ENCODE measurements at regions not wholly inside any gene's neighbourhood (a gene's known extent, or its start where the extent isn't known, plus 50 kb on each side); places are given as distances from the start of the nearest gene placed in this dataset.

DNA sequence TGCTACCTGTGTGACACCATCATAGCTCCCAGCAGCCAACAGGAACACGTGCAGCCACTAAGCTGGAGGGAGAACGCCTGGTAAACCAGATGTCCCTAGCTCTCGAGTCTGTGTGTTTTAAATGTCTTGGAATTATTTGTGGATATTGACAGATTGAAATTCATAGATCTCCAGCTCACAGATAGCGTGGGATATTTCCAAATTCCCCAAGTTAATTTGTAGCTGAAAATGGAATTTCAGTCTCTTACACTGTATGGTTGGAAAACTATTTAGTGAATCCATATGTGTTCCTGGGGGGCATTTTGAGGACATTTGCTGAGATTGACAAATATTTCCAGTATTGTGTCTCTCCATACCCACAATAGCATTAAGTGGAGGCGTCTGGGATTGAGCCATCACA is 618.6 kb upstream of the TMEM132C start:
- intact Hi-C loops (cut with micrococcal nuclease; ENCODE audit: unreplicated experiment): no loop called here
- no peaks in the 10 kb centered on the region for H3K9me2 ChIP-seq (ENCODE audit: insufficient read depth, low read length)
- H3K27ac ChIP-seq (ENCODE audit: low read depth, low read length, poor library complexity, severe bottlenecking): no peak overlapping the region
- H3K4me3 ChIP-seq (ENCODE audit: low read depth, low read length, poor library complexity, severe bottlenecking): no peak overlapping the region
- H4K20me1 ChIP-seq (ENCODE audit: insufficient read depth, low read length): no peaks in the 10 kb centered on the region
- no peaks in the 10 kb centered on the region for H3K79me2 ChIP-seq (ENCODE audit: insufficient read depth, low read depth, low read length)
- H3K36me3 ChIP-seq (ENCODE audit: insufficient read depth, low read length): no peaks in the 10 kb centered on the region
- H3K4me1 ChIP-seq (ENCODE audit: insufficient read depth, low read length, poor library complexity, severe bottlenecking): no peaks in the 10 kb centered on the region
- H2AFZ ChIP-seq (ENCODE audit: low read length): no peak overlapping the region
- no peak for DNase-seq (ENCODE audit: low spot score)
- ChIA-PET POLR2A (no interaction called here), CTCF (ENCODE audit: unreplicated experiment) (no interaction called here)
- H3K4me2 ChIP-seq (ENCODE audit: low read length): no peak overlapping the region
- no peak for TF ChIP-seq EZH2phosphoT487 (IDR thresholded peaks at IDR 0.05; ENCODE audit: borderline replicate concordance, low read depth, low read length)
- TF ChIP-seq, protein P1, sequence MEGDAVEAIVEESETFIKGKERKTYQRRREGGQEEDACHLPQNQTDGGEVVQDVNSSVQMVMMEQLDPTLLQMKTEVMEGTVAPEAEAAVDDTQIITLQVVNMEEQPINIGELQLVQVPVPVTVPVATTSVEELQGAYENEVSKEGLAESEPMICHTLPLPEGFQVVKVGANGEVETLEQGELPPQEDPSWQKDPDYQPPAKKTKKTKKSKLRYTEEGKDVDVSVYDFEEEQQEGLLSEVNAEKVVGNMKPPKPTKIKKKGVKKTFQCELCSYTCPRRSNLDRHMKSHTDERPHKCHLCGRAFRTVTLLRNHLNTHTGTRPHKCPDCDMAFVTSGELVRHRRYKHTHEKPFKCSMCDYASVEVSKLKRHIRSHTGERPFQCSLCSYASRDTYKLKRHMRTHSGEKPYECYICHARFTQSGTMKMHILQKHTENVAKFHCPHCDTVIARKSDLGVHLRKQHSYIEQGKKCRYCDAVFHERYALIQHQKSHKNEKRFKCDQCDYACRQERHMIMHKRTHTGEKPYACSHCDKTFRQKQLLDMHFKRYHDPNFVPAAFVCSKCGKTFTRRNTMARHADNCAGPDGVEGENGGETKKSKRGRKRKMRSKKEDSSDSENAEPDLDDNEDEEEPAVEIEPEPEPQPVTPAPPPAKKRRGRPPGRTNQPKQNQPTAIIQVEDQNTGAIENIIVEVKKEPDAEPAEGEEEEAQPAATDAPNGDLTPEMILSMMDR (conservative IDR thresholded peaks at IDR 0.05; ENCODE audit: low read length): no peak
- no peaks in the 10 kb centered on the region for H3K9me3 ChIP-seq (ENCODE audit: low read length)
- no TSS peak for BruUV-seq (replicated peaks)

DNA sequence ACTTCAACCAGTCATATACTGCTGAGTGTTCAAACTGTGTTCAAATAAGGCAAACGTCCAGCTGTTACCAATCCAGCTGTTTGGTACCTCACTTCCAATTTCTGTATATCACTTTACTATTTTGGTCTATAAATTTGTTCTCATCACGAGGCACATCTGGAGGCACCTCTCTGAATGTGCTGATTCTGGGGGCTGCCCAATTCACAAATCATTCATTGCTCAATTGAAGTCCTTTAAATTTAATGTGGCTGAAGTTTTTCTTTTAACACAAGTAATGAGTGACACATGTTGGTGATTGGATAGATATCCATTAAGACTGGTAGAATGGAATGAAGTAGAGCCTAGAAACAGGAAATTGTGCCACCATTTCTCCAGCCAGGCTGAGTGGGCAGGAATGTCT is 617.0 kb upstream of the TMEM132C start:
- TF ChIP-seq EZH2phosphoT487 (IDR thresholded peaks at IDR 0.05; ENCODE audit: borderline replicate concordance, low read depth, low read length): no peak
- TF ChIP-seq, protein P1 (conservative IDR thresholded peaks at IDR 0.05; ENCODE audit: low read length): no peak
- H3K4me1 ChIP-seq (ENCODE audit: insufficient read depth, low read length, poor library complexity, severe bottlenecking): no peaks in the 10 kb centered on the region
- no peak overlapping the region for H3K27ac ChIP-seq (ENCODE audit: low read depth, low read length, poor library complexity, severe bottlenecking)
- CTCF ChIA-PET (ENCODE audit: unreplicated experiment): no interaction called here
- DNase-seq (ENCODE audit: low spot score): no peak
- no peaks in the 10 kb centered on the region for H3K9me2 ChIP-seq (ENCODE audit: insufficient read depth, low read length)
- POLR2A ChIA-PET: no interaction called here
- no peak overlapping the region for H3K4me3 ChIP-seq (ENCODE audit: low read depth, low read length, poor library complexity, severe bottlenecking)
- H3K36me3 ChIP-seq (ENCODE audit: insufficient read depth, low read length): no peaks in the 10 kb centered on the region
- H4K20me1 ChIP-seq (ENCODE audit: insufficient read depth, low read length): no peaks in the 10 kb centered on the region
- H3K4me2 ChIP-seq (ENCODE audit: low read length): no peak overlapping the region
- intact Hi-C loops (cut with micrococcal nuclease; ENCODE audit: unreplicated experiment): no loop called here
- H2AFZ ChIP-seq (ENCODE audit: low read length): no peak overlapping the region
- no TSS peak for BruUV-seq (replicated peaks)
- no peaks in the 10 kb centered on the region for H3K9me3 ChIP-seq (ENCODE audit: low read length)
- no peaks in the 10 kb centered on the region for H3K79me2 ChIP-seq (ENCODE audit: insufficient read depth, low read depth, low read length)

DNA sequence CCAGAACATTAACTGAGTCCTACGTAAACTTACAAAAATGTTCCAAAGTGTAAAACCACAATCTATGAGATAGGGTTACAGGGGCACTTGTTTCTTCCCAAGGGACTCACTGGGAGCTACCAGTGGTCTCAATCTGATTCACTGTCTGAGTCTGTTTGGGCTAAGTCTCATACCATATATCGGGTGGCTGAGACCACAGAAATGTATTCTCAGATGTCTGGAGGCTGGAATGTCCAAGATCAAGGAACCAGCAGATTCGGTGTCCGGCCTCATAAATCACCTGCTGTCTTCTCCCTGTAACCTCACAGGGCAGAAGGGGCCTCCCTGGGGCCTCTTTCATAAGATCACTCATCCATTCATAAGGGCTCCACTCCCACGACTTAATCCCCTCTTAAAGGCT is 616.3 kb upstream of the TMEM132C start:
- H3K27ac ChIP-seq (ENCODE audit: low read depth, low read length, poor library complexity, severe bottlenecking): no peak overlapping the region
- no TSS peak for BruUV-seq (replicated peaks)
- intact Hi-C loops (cut with micrococcal nuclease; ENCODE audit: unreplicated experiment): no loop called here
- H3K4me1 ChIP-seq (ENCODE audit: insufficient read depth, low read length, poor library complexity, severe bottlenecking): no peaks in the 10 kb centered on the region
- CTCF ChIA-PET (ENCODE audit: unreplicated experiment): no interaction called here
- no peak for DNase-seq (ENCODE audit: low spot score)
- H3K36me3 ChIP-seq (ENCODE audit: insufficient read depth, low read length): no peaks in the 10 kb centered on the region
- POLR2A ChIA-PET: no interaction called here
- no peak overlapping the region for H2AFZ ChIP-seq (ENCODE audit: low read length)
- H4K20me1 ChIP-seq (ENCODE audit: insufficient read depth, low read length): no peaks in the 10 kb centered on the region
- no peaks in the 10 kb centered on the region for H3K79me2 ChIP-seq (ENCODE audit: insufficient read depth, low read depth, low read length)
- H3K9me2 ChIP-seq (ENCODE audit: insufficient read depth, low read length): no peaks in the 10 kb centered on the region
- TF ChIP-seq, protein P1 (conservative IDR thresholded peaks at IDR 0.05; ENCODE audit: low read length): no peak
- TF ChIP-seq EZH2phosphoT487 (IDR thresholded peaks at IDR 0.05; ENCODE audit: borderline replicate concordance, low read depth, low read length): no peak
- H3K9me3 ChIP-seq (ENCODE audit: low read length): no peaks in the 10 kb centered on the region
- H3K4me2 ChIP-seq (ENCODE audit: low read length): no peak overlapping the region
- no peak overlapping the region for H3K4me3 ChIP-seq (ENCODE audit: low read depth, low read length, poor library complexity, severe bottlenecking)
